Ishikawa (cell line): ENCODE measurements at regions not wholly inside any gene's neighbourhood (a gene's known extent, or its start where the extent isn't known, plus 50 kb on each side); places are given as distances from the start of the nearest gene placed in this dataset.

Source experiments
- EP300 ChIP-seq: IDR thresholded peaks from 2 replicates; pipeline ENCODE4 v1.6.1; 2012; ENCODE audit warnings: borderline replicate concordance
- FOXM1 ChIP-seq: IDR thresholded peaks from 2 replicates; pipeline ENCODE4 v1.6.1; 2012; ENCODE audit warnings: low read depth, borderline replicate concordance
- NFIC ChIP-seq: IDR thresholded peaks from 2 replicates; pipeline ENCODE4 v1.6.1; 2012
- RAD21 ChIP-seq: IDR thresholded peaks from 2 replicates; pipeline ENCODE4 v1.6.1; 2012; ENCODE audit warnings: low read depth
- YY1 ChIP-seq: IDR thresholded peaks from 2 replicates; pipeline ENCODE4 v1.6.1; 2012; ENCODE audit warnings: low read depth
- TF ChIP-seq, protein P1 (sequence below): IDR thresholded peaks from 2 replicates; pipeline ENCODE4 v1.6.1; 2012; ENCODE audit warnings: low read depth, mild to moderate bottlenecking
- TF ChIP-seq, protein P2 (sequence below): IDR thresholded peaks from 2 replicates; pipeline ENCODE4 v1.6.1; 2012
- TF ChIP-seq, protein P3 (sequence below): IDR thresholded peaks from 2 replicates; pipeline ENCODE4 v1.6.1; 2012

DNA sequence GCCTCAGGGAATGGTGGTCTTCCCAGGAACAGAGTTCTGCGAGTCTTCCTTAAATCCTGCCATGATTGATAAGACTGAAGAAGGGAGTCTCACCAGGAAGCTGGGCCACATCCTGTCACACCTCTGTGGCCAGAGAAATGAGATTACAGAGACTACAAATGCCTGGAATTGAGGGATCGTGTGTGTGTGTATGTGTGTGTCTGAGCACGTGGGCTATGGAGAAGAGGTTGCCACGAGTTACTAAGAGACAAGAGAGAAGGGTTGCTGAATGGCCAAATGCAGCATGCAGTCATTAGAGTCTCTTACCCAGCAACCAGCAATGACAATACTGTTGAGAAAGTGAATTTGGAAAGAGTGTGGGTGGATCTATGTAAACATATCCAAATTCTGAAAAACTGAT, 443.1 kb downstream of the MFSD1 start:
- TF ChIP-seq RAD21, result no peak
- TF ChIP-seq, protein P1, sequence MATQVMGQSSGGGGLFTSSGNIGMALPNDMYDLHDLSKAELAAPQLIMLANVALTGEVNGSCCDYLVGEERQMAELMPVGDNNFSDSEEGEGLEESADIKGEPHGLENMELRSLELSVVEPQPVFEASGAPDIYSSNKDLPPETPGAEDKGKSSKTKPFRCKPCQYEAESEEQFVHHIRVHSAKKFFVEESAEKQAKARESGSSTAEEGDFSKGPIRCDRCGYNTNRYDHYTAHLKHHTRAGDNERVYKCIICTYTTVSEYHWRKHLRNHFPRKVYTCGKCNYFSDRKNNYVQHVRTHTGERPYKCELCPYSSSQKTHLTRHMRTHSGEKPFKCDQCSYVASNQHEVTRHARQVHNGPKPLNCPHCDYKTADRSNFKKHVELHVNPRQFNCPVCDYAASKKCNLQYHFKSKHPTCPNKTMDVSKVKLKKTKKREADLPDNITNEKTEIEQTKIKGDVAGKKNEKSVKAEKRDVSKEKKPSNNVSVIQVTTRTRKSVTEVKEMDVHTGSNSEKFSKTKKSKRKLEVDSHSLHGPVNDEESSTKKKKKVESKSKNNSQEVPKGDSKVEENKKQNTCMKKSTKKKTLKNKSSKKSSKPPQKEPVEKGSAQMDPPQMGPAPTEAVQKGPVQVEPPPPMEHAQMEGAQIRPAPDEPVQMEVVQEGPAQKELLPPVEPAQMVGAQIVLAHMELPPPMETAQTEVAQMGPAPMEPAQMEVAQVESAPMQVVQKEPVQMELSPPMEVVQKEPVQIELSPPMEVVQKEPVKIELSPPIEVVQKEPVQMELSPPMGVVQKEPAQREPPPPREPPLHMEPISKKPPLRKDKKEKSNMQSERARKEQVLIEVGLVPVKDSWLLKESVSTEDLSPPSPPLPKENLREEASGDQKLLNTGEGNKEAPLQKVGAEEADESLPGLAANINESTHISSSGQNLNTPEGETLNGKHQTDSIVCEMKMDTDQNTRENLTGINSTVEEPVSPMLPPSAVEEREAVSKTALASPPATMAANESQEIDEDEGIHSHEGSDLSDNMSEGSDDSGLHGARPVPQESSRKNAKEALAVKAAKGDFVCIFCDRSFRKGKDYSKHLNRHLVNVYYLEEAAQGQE, result no peak
- TF ChIP-seq, protein P2, sequence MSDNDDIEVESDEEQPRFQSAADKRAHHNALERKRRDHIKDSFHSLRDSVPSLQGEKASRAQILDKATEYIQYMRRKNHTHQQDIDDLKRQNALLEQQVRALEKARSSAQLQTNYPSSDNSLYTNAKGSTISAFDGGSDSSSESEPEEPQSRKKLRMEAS, result no peak
- TF ChIP-seq EP300, result no peak
- TF ChIP-seq, protein P3, sequence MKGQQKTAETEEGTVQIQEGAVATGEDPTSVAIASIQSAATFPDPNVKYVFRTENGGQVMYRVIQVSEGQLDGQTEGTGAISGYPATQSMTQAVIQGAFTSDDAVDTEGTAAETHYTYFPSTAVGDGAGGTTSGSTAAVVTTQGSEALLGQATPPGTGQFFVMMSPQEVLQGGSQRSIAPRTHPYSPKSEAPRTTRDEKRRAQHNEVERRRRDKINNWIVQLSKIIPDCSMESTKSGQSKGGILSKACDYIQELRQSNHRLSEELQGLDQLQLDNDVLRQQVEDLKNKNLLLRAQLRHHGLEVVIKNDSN, result no peak
- TF ChIP-seq NFIC, result no peak
- no peak for TF ChIP-seq FOXM1
- TF ChIP-seq YY1, result no peak
